ENCODE measurements at regions not wholly inside any gene's neighbourhood (a gene's known extent, or its start where the extent isn't known, plus 50 kb on each side); places are given as distances from the start of the nearest gene placed in this dataset.

- peaks cover 84% of the 10 kb centered on the region for H3K9me3 ChIP-seq (ENCODE audit: low read length)
- ChIA-PET POLR2A (no interaction called here), CTCF (ENCODE audit: low intra/inter-chr PET ratio, low total read pairs) (no interaction called here)
- H3K36me3 ChIP-seq (replicated peaks in 1 of 2; ENCODE audit: control insufficient read depth in 1 of 2, insufficient read depth in 2 of 2, low read length in 2 of 2) = no peaks in the 10 kb centered on the region
- H3K27ac ChIP-seq (ENCODE audit: extremely low read length, insufficient read depth, low read length) = no peak overlapping the region
- no peaks in the 10 kb centered on the region for H3K27me3 ChIP-seq (ENCODE audit: control insufficient read depth in 1 of 2, insufficient read depth in 2 of 2, low read length in 2 of 2)
- H3K4me1 ChIP-seq (ENCODE audit: insufficient read depth, low read length) = no peaks in the 10 kb centered on the region
- intact Hi-C loops (cut with micrococcal nuclease; ENCODE audit: unreplicated experiment) (no loop called here), in situ Hi-C loops (cut with HindIII; ENCODE audit: extremely low pct_ligation_motif_present, low pct_unique_long_range_greater_than_20kb) (no loop called here)
- no TSS peak for BruUV-seq (replicated peaks)
- H3K4me2 ChIP-seq (ENCODE audit: low read depth, low read length) = no peak overlapping the region
- ATAC-seq (no peak), DNase-seq (ENCODE audit: low spot score) (no peak), FAIRE-seq (no peak)
- no peak overlapping the region for H2AFZ ChIP-seq (ENCODE audit: low read length)
- no peak for TF ChIP-seq CTCF (CRISPR knock-in tag; IDR thresholded peaks at IDR 0.05)
- no peak for TF ChIP-seq GMEB1 (CRISPR knock-in tag; IDR thresholded peaks at IDR 0.05; ENCODE audit: borderline replicate concordance)
- TF ChIP-seq DRAP1 (CRISPR knock-in tag; IDR thresholded peaks at IDR 0.05) = no peak
- no peak for TF ChIP-seq ZFP41 (CRISPR knock-in tag; IDR thresholded peaks at IDR 0.05; ENCODE audit: borderline replicate concordance)
- TF ChIP-seq GTF2F1 (IDR thresholded peaks at IDR 0.05; ENCODE audit: low read length) = no peak
- TF ChIP-seq IKZF4 (CRISPR knock-in tag; IDR thresholded peaks at IDR 0.05; ENCODE audit: borderline replicate concordance, low read depth, not compliant biosample characterization) = no peak
- no peak for TF ChIP-seq FOXP1 (IDR thresholded peaks at IDR 0.05)
- TF ChIP-seq FOXP1 (CRISPR knock-in tag; IDR thresholded peaks at IDR 0.05) = no peak
- TF ChIP-seq ZNF251 (CRISPR knock-in tag; IDR thresholded peaks at IDR 0.05) = no peak
- no peak for TF ChIP-seq HBP1 (CRISPR knock-in tag; IDR thresholded peaks at IDR 0.05; ENCODE audit: low read depth)
- TF ChIP-seq ZNF776 (CRISPR knock-in tag; IDR thresholded peaks at IDR 0.05) = no peak
- no peaks in the 10 kb centered on the region for H4K20me1 ChIP-seq (ENCODE audit: insufficient read depth, low read length)
- WGBS (ENCODE audit: low lambda C conversion rate) = 50% methylated on average over 4 of the region's 4 CpGs
- H3K9ac ChIP-seq (ENCODE audit: insufficient read depth, low read depth, low read length) = no peak overlapping the region
- H3K4me3 ChIP-seq (replicated peaks in 1 of 3; ENCODE audit: insufficient read depth in 1 of 3, low read depth in 2 of 3, low read length in 3 of 3) = no peak overlapping the region
- no peaks in the 10 kb centered on the region for H3K79me2 ChIP-seq (ENCODE audit: insufficient read depth, low read length)
Observed at GRCh38 chr3:26252001-26252400, 370.6 kb upstream of the LRRC3B start.

Measured in HepG2 (cell line).